GM18909 (cell line): ENCODE measurements at regions not wholly inside any gene's neighbourhood (a gene's known extent, or its start where the extent isn't known, plus 50 kb on each side); places are given as distances from the start of the nearest gene placed in this dataset.

Experiments used
- ATAC-seq: cut with Tn5 transposase; IDR thresholded peaks from one replicate; pipeline ENCODE4 v1.9.1; 2021; ENCODE audit warnings: mild to moderate bottlenecking; ENCODE audit not compliant: unreplicated experiment, poor library complexity

GRCh38 chr9:115594557-115594956 lies 476.6 kb upstream of the TNC start:
- ATAC-seq: no peak

- no peak for ATAC-seq
Measured at GRCh38 chr9:115596021-115596745, 478.2 kb upstream of the TNC start.

- ATAC-seq: no peak
Measured at GRCh38 chr9:115596746-115597080, 478.8 kb upstream of the TNC start.

GRCh38 chr9:115597330-115597895 lies 479.5 kb upstream of the TNC start:
- ATAC-seq: no peak

GRCh38 chr9:115598751-115599150 lies 480.8 kb upstream of the TNC start:
- no peak for ATAC-seq

GRCh38 chr9:115599898-115600297 lies 481.9 kb upstream of the TNC start:
- ATAC-seq: no peak

GRCh38 chr9:115601434-115601833 lies 483.5 kb upstream of the TNC start:
- ATAC-seq: no peak

GRCh38 chr9:115604831-115605483 lies 487.0 kb upstream of the TNC start:
- no peak for ATAC-seq

- no peak for ATAC-seq
Measured at GRCh38 chr9:115606838-115607237, 488.9 kb upstream of the TNC start.

- no peak for ATAC-seq
Measured at GRCh38 chr9:115614326-115614999, 496.5 kb upstream of the TNC start.

- no peak for ATAC-seq
Measured at GRCh38 chr9:115615000-115615401, 497.0 kb upstream of the TNC start.

GRCh38 chr9:115615821-115616665 lies 498.1 kb upstream of the TNC start:
- ATAC-seq: no peak

- ATAC-seq: no peak
Measured at GRCh38 chr9:115616666-115617239, 498.8 kb upstream of the TNC start.

- ATAC-seq: no peak
Measured at GRCh38 chr9:115625251-115625650, 507.3 kb upstream of the TNC start.

- no peak for ATAC-seq
Measured at GRCh38 chr9:115625954-115626353, 508.0 kb upstream of the TNC start.

- ATAC-seq: no peak
Measured at GRCh38 chr9:115627511-115627910, 509.6 kb upstream of the TNC start.

- no peak for ATAC-seq
Measured at GRCh38 chr9:115628426-115628825, 510.5 kb upstream of the TNC start.

GRCh38 chr9:115629879-115630840 lies 512.2 kb upstream of the TNC start:
- ATAC-seq: no peak

- no peak for ATAC-seq
Measured at GRCh38 chr9:115632391-115632790, 514.4 kb upstream of the TNC start.
